OCI-LY7 (cell line): ENCODE measurements at regions not wholly inside any gene's neighbourhood (a gene's known extent, or its start where the extent isn't known, plus 50 kb on each side); places are given as distances from the start of the nearest gene placed in this dataset.

ENCODE experiments used
- BruUV-seq: library from RNA; stranded (reverse); fragments of 400-500 nt; replicated peaks from 2 replicates; lab custom pipeline; 2021; lab: Mats Ljungman, UMichigan
- CTCF ChIA-PET: fragments of 300-600 bp; sonication (Branson Sonifier 250); formaldehyde crosslinking; loops from one replicate; lab custom pipeline; 2022; ENCODE audit warnings: antibody characterized with exemption; ENCODE audit not compliant: unreplicated experiment; lab: Charles Lee
- POLR2A ChIA-PET: fragments of 300-600 bp; sonication (Branson Sonifier 250); formaldehyde crosslinking; loops from one replicate; lab custom pipeline; 2022; ENCODE audit warnings: antibody characterized with exemption; lab: Charles Lee
- DNase-seq: peaks from one replicate; pipeline ENCODE4 v3.0.0-alpha.2; 2015; ENCODE audit warnings: low spot score
- H2AFZ ChIP-seq: fragments of 200-600 bp; sonication (generic), shearing (Covaris generic); 2 replicates; pipeline ENCODE4 v1.6.1; 2014; ENCODE audit warnings: mild to moderate bottlenecking, antibody characterized with exemption, low read length, moderate library complexity
- H3K27ac ChIP-seq: fragments of 200-600 bp; sonication (generic); 2 replicates; pipeline ENCODE4 v1.5.1; 2014; ENCODE audit warnings: mixed run types, low read depth, mild to moderate bottlenecking, moderate library complexity, low read length, inconsistent platforms; ENCODE audit not compliant: poor library complexity, severe bottlenecking
- H3K36me3 ChIP-seq: fragments of 200-600 bp; sonication (generic); 2 replicates; pipeline ENCODE4 v1.6.1; 2014; ENCODE audit warnings: mild to moderate bottlenecking, antibody characterized with exemption, low read length, moderate library complexity, mixed read lengths; ENCODE audit not compliant: insufficient read depth
- H3K4me1 ChIP-seq: fragments of 200-600 bp; sonication (generic); 2 replicates; pipeline ENCODE4 v1.5.1; 2014; ENCODE audit warnings: mild to moderate bottlenecking, low read length; ENCODE audit not compliant: insufficient read depth, poor library complexity, severe bottlenecking
- H3K4me2 ChIP-seq: fragments of 200-600 bp; sonication (generic); 2 replicates; pipeline ENCODE4 v1.6.1; 2014; ENCODE audit warnings: mild to moderate bottlenecking, low read length
- H3K4me3 ChIP-seq: fragments of 200-600 bp; sonication (generic); 2 replicates; pipeline ENCODE4 v1.5.1; 2014; ENCODE audit warnings: mild to moderate bottlenecking, low read depth, low read length; ENCODE audit not compliant: poor library complexity, severe bottlenecking
- H3K79me2 ChIP-seq: fragments of 200-600 bp; sonication (generic); 2 replicates; pipeline ENCODE4 v1.6.1; 2016; ENCODE audit warnings: low read depth, mild to moderate bottlenecking, low read length, moderate library complexity, mixed read lengths; ENCODE audit not compliant: insufficient read depth
- H3K9me2 ChIP-seq: fragments of 200-600 bp; sonication (generic); 2 replicates; pipeline ENCODE4 v1.6.1; 2016; ENCODE audit warnings: mild to moderate bottlenecking, low read length, mixed read lengths; ENCODE audit not compliant: insufficient read depth
- H3K9me3 ChIP-seq: fragments of 200-600 bp; sonication (generic); 2 replicates; pipeline ENCODE4 v1.6.1; 2014; ENCODE audit warnings: mild to moderate bottlenecking, mixed run types, low read length, mixed read lengths
- H4K20me1 ChIP-seq: fragments of 200-600 bp; sonication (generic); 2 replicates; pipeline ENCODE4 v1.6.1; 2014; ENCODE audit warnings: mild to moderate bottlenecking, antibody characterized with exemption, low read length, moderate library complexity, mixed read lengths; ENCODE audit not compliant: insufficient read depth
- EZH2phosphoT487 ChIP-seq: fragments of 200-600 bp; sonication (generic); IDR thresholded peaks from 2 replicates; pipeline ENCODE4 v1.6.1; 2018; ENCODE audit warnings: low read depth, borderline replicate concordance, mild to moderate bottlenecking, mixed run types, antibody characterized with exemption, low read length, moderate library complexity, mixed read lengths
- intact Hi-C: fragments of 100-400 bp; cut with micrococcal nuclease; formaldehyde crosslinking; loops from one replicate; pipeline ENCODE4 v1.10.0; 2022; ENCODE audit not compliant: unreplicated experiment
- TF ChIP-seq, protein P1 (sequence below): fragments of 200-600 bp; sonication (generic); conservative IDR thresholded peaks from 2 replicates; pipeline ENCODE4 v1.5.1; 2014; ENCODE audit warnings: mild to moderate bottlenecking, antibody characterized with exemption, low read length, moderate library complexity, mixed read lengths

DNA sequence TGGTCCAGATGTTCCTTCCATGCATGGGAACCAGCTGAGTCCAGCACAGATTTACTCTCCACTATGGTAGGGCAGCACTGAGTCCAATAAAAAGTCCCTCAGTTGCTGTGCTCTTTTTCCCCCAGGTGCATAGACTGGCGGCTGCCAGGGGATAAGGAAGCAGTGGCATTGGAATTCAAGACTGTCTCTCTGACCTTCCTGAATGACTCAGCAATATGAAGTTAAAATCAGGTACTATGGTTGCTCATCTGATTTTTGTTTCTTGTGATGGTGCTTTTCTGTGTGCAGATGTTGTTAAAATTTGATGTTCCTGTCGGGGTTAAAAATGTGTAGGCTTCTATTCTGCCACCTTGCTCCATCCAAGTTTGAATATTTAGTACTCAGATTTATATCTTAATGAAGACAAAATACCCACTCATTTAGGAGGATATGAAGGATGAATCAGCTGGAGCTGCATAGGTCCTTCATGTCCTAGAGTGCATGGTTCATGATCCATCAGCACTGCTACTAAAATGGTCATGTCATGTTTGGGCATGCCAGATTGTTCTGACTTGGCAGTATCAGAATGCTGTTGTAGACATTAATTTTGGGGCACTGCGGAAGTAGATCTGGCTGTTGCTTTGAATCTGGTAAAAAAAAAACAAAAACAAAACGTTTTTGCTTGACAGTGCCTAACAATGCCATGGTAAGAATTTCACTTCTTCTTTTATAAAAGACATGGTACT is 321.2 kb upstream of the MAP3K7 start:
- H3K4me2 ChIP-seq: no peak overlapping the region
- BruUV-seq: no TSS peak
- intact Hi-C loops: no loop called here
- H3K9me3 ChIP-seq: no peaks in the 10 kb centered on the region
- no peaks in the 10 kb centered on the region for H3K36me3 ChIP-seq
- CTCF ChIA-PET: no interaction called here
- no peak overlapping the region for H3K4me3 ChIP-seq
- POLR2A ChIA-PET: no interaction called here
- H4K20me1 ChIP-seq: no peaks in the 10 kb centered on the region
- TF ChIP-seq, protein P1, sequence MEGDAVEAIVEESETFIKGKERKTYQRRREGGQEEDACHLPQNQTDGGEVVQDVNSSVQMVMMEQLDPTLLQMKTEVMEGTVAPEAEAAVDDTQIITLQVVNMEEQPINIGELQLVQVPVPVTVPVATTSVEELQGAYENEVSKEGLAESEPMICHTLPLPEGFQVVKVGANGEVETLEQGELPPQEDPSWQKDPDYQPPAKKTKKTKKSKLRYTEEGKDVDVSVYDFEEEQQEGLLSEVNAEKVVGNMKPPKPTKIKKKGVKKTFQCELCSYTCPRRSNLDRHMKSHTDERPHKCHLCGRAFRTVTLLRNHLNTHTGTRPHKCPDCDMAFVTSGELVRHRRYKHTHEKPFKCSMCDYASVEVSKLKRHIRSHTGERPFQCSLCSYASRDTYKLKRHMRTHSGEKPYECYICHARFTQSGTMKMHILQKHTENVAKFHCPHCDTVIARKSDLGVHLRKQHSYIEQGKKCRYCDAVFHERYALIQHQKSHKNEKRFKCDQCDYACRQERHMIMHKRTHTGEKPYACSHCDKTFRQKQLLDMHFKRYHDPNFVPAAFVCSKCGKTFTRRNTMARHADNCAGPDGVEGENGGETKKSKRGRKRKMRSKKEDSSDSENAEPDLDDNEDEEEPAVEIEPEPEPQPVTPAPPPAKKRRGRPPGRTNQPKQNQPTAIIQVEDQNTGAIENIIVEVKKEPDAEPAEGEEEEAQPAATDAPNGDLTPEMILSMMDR: no peak
- no peak for TF ChIP-seq EZH2phosphoT487
- H2AFZ ChIP-seq: no peak overlapping the region
- H3K27ac ChIP-seq: no peak overlapping the region
- H3K4me1 ChIP-seq: peaks cover 8% of the 10 kb centered on the region
- no peak for DNase-seq
- no peaks in the 10 kb centered on the region for H3K9me2 ChIP-seq
- no peaks in the 10 kb centered on the region for H3K79me2 ChIP-seq

DNA sequence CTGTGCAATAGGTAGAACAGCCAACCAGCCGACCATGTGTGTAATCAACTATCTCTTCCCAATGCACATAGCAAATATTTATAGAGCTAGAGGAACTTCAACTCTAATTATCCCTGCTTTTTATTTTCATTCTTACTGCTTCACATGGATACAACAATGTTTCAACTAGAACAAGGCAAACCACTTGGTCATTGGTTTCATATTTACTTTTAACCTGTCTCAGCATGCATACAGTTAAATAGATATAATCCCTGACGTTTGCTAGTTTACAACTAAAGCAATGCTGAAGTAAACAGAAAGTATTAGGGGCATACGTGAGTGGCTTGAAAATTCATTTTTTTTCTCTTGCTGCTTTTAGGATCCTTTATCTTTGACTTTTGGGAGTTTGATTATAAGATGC is 318.5 kb upstream of the MAP3K7 start:
- no peaks in the 10 kb centered on the region for H3K9me3 ChIP-seq
- peaks cover 8% of the 10 kb centered on the region for H3K4me1 ChIP-seq
- H3K4me3 ChIP-seq: no peak overlapping the region
- ChIA-PET POLR2A (no interaction called here), CTCF (no interaction called here)
- no TSS peak for BruUV-seq
- no peak overlapping the region for H3K27ac ChIP-seq
- H3K4me2 ChIP-seq: no peak overlapping the region
- no peak for DNase-seq
- TF ChIP-seq EZH2phosphoT487: no peak
- TF ChIP-seq, protein P1: no peak
- H2AFZ ChIP-seq: no peak overlapping the region
- H3K79me2 ChIP-seq: no peaks in the 10 kb centered on the region
- no peaks in the 10 kb centered on the region for H4K20me1 ChIP-seq
- no peaks in the 10 kb centered on the region for H3K9me2 ChIP-seq
- intact Hi-C loops: no loop called here
- H3K36me3 ChIP-seq: no peaks in the 10 kb centered on the region

DNA sequence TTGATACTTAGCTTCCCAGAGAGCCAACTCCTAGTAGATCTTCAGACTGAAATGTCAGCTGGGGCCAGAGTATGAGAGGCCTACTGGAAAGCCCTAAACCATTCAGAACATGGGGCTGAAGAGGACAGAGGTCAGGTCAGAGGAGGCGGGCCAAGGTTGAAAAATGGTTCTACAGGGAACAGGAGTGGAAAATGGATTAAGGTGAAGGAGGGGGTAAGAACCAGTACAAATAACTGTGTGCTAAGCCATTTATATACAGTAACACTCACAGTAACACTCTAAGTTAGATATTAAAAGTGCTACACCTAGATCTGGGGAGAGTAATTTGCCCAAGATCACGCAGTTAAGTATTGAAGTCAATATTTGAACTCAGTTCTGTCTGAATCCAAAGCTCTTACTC is 313.2 kb upstream of the MAP3K7 start:
- TF ChIP-seq, protein P1: no peak
- no peak for TF ChIP-seq EZH2phosphoT487
- Histone ChIP-seq H3K9me2 (no peaks in the 10 kb centered on the region), H4K20me1 (no peaks in the 10 kb centered on the region), H3K4me1 (no peaks in the 10 kb centered on the region), H2AFZ (no peak overlapping the region), H3K4me2 (no peak overlapping the region), H3K36me3 (no peaks in the 10 kb centered on the region), H3K27ac (no peak overlapping the region), H3K4me3 (no peak overlapping the region), H3K9me3 (no peaks in the 10 kb centered on the region), H3K79me2 (no peaks in the 10 kb centered on the region)
- POLR2A ChIA-PET: no interaction called here
- no TSS peak for BruUV-seq
- CTCF ChIA-PET: no interaction called here
- intact Hi-C loops: no loop called here
- no peak for DNase-seq
